Activated CD4-positive, alpha-beta memory T cell treated with anti-CD3 and anti-CD28 coated beads, Interleukin-2, amount 10 ng/mL, durations not matched to agents 7 days and 5 days (primary cell): ENCODE measurements at regions not wholly inside any gene's neighbourhood (a gene's known extent, or its start where the extent isn't known, plus 50 kb on each side); places are given as distances from the start of the nearest gene placed in this dataset.
"Not testable (repeated sequence)": the region's sequence is repeated elsewhere in the genome, so short reads cannot be mapped to it uniquely, and the experiment has no call there.

ENCODE experiments used
- CTCF ChIA-PET: fragments of 350-600 bp; sonication (Branson Sonifier 250); formaldehyde crosslinking; loops from one replicate; lab custom pipeline; 2021; ENCODE audit warnings: antibody characterized with exemption, inconsistent platforms; lab: Charles Lee
- POLR2A ChIA-PET: fragments of 350-600 bp; sonication (Branson Sonifier 250); formaldehyde crosslinking; loops from one replicate; lab custom pipeline; 2021; ENCODE audit warnings: antibody characterized with exemption; lab: Charles Lee
- DNase-seq: peaks from one replicate; pipeline ENCODE4 v3.0.0-alpha.2; 2020
- H3K27ac Mint-ChIP-seq: one replicate; pipeline ENCODE4 v1.8.0; 2021; ENCODE audit warnings: mild to moderate bottlenecking, mixed read lengths
- H3K27me3 Mint-ChIP-seq: one replicate; pipeline ENCODE4 v1.8.0; 2021; ENCODE audit warnings: mixed read lengths
- H3K36me3 Mint-ChIP-seq: one replicate; pipeline ENCODE4 v1.8.0; 2021; ENCODE audit warnings: low read depth, mixed read lengths
- H3K4me1 Mint-ChIP-seq: one replicate; pipeline ENCODE4 v1.8.0; 2021; ENCODE audit warnings: mixed read lengths
- H3K4me3 Mint-ChIP-seq: one replicate; pipeline ENCODE4 v1.8.0; 2021; ENCODE audit warnings: mild to moderate bottlenecking, mixed read lengths
- H3K9me3 Mint-ChIP-seq: one replicate; pipeline ENCODE4 v1.8.0; 2021; ENCODE audit warnings: mixed read lengths

GRCh38 chr3:73255609-73256029 lies 194.2 kb downstream of the EBLN2 start:
- Mint-ChIP-seq H3K36me3 (no peaks in the 10 kb centered on the region), H3K4me3 (no peak overlapping the region), H3K9me3 (no peaks in the 10 kb centered on the region), H3K4me1 (no peaks in the 10 kb centered on the region), H3K27ac (no peak overlapping the region), H3K27me3 (peaks cover 2% of the 10 kb centered on the region)
- ChIA-PET CTCF (no interaction called here), POLR2A (no interaction called here)
- no peak for DNase-seq

GRCh38 chr3:73257186-73257585 lies 195.7 kb downstream of the EBLN2 start:
- peaks cover 2% of the 10 kb centered on the region for H3K27me3 Mint-ChIP-seq
- POLR2A ChIA-PET, result no interaction called here
- H3K36me3 Mint-ChIP-seq, result no peaks in the 10 kb centered on the region
- H3K27ac Mint-ChIP-seq, result no peak overlapping the region
- no peak overlapping the region for H3K4me3 Mint-ChIP-seq
- H3K4me1 Mint-ChIP-seq, result no peaks in the 10 kb centered on the region
- CTCF ChIA-PET, result no interaction called here
- no peaks in the 10 kb centered on the region for H3K9me3 Mint-ChIP-seq
- DNase-seq, result no peak

DNA sequence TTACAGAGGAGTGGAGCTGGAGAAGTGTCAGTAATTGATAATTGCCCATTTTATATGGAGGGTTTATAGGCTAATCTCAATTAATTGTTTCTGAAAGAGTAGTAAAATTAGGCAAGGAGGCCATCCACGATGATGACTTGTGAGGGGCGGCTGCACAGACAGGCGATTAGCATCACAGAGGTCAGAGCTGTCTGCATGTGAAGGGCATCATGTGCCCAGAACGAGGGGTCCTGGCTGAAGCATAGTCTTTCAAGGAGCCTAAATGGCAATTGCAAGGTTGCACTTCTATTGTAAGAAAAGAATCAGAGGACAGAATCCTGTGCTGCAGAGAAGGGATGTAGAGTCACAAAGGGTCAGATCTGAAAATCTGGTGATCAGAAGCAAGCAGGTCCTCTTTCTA lies 196.6 kb downstream of the EBLN2 start:
- ChIA-PET CTCF (no interaction called here), POLR2A (no interaction called here)
- Mint-ChIP-seq H3K4me1 (no peaks in the 10 kb centered on the region), H3K9me3 (no peaks in the 10 kb centered on the region), H3K27me3 (peaks cover 2% of the 10 kb centered on the region), H3K36me3 (no peaks in the 10 kb centered on the region), H3K4me3 (no peak overlapping the region), H3K27ac (no peak overlapping the region)
- no peak for DNase-seq

DNA sequence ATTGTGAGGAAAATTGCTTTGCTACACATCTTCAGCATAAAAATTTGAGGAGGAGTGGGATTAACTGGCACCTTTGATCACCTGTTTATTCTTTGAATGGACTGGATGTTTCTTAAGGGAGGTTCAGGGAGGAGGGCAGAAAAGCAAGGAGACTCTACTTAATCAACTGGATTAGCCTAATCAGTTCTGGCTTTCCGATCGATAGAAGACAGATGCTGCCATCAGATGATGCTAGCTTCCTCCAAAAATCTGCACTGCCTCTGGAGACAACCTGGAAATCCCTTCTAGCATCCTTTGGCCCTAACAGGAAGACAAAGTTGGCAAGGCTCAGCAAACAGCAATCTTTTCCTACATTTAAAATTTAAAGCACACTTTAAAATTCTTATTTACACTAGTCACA lies 197.8 kb downstream of the EBLN2 start:
- H3K27me3 Mint-ChIP-seq, result no peaks in the 10 kb centered on the region
- no peaks in the 10 kb centered on the region for H3K9me3 Mint-ChIP-seq
- no peaks in the 10 kb centered on the region for H3K36me3 Mint-ChIP-seq
- no peak overlapping the region for H3K27ac Mint-ChIP-seq
- no peak overlapping the region for H3K4me3 Mint-ChIP-seq
- ChIA-PET POLR2A (no interaction called here), CTCF (no interaction called here)
- no peaks in the 10 kb centered on the region for H3K4me1 Mint-ChIP-seq
- no peak for DNase-seq

DNA sequence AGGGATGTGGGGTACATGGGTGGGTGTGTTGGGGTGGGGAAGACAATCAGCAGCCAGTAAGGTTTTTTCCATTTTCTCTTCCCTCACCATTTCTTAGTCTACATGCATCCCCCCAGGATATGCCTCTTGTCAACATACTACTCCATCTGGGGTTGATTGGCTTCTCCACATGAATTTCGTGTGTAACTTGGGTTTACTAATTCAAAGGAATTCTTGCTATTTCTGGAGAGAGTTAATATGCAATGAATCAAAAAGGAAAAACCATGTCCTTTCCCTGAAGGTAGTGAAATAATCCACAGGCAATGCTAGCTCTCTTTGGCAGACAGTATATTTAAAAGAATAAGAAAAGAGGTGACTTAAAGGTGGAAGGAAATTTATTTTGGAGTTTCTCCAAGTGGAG lies 198.4 kb downstream of the EBLN2 start:
- Mint-ChIP-seq H3K27ac (no peak overlapping the region), H3K27me3 (no peaks in the 10 kb centered on the region), H3K4me1 (no peaks in the 10 kb centered on the region), H3K9me3 (no peaks in the 10 kb centered on the region), H3K4me3 (no peak overlapping the region), H3K36me3 (no peaks in the 10 kb centered on the region)
- ChIA-PET POLR2A (no interaction called here), CTCF (no interaction called here)
- DNase-seq, result no peak

- H3K4me3 Mint-ChIP-seq, H3K27me3 Mint-ChIP-seq, POLR2A ChIA-PET, H3K27ac Mint-ChIP-seq, H3K36me3 Mint-ChIP-seq, DNase-seq, CTCF ChIA-PET, H3K4me1 Mint-ChIP-seq, H3K9me3 Mint-ChIP-seq: not testable (repeated sequence)
Measured at GRCh38 chr3:73266558-73266957, 205.1 kb downstream of the EBLN2 start.

DNA sequence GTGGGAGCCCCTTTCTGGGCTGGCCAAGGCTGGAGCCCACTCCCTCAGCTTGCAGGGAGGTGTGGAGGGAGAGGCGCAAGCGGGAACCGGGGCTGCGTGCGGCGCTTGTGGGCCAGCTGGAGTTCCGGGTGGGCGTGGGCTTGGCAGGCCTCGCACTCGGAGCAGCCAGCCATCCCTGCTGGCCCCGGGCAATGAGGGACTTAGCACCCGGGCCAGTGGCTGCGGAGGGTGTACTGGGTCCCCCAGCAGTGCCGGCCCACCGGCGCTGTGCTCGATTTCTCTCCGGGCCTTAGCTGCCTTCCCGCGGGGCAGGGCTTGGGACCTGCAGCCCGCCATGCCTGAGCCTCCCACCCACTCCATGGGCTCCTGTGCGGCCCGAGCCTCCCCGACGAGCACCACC lies 207.7 kb downstream of the EBLN2 start:
- H3K27ac Mint-ChIP-seq, H3K9me3 Mint-ChIP-seq, H3K4me1 Mint-ChIP-seq, CTCF ChIA-PET, H3K36me3 Mint-ChIP-seq, H3K4me3 Mint-ChIP-seq, POLR2A ChIA-PET, DNase-seq, H3K27me3 Mint-ChIP-seq: not testable (repeated sequence)

DNA sequence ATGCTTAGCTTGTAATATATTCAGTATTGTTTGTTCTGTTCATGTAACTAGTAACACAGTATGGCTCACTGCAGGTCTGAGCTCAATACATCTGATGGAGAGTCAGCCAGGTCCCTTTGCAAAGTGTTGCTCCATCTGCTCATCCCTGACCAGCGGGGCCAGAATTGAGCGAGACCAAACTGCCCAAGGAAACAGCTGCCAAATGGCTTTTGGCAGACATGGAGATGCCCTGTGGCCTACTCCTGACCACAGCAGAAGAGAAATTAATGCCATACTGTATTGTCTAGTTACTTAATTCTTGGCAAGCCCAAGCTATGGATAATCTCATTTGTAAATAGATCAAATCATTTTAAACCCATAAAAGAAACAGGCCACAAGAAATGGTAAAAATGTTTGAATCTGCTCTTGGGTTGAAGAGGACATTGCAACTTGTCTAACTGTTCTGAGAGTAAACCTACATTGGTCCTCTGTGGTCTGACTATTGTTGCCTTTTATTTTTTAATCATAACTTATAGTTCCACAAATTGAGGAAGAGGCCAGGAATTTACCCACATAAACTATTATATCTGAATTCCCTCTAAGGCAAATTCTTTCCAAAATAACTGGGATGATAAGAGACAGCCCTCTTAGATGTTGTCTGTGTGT lies 209.5 kb downstream of the EBLN2 start:
- no peaks in the 10 kb centered on the region for H3K36me3 Mint-ChIP-seq
- no peaks in the 10 kb centered on the region for H3K9me3 Mint-ChIP-seq
- ChIA-PET POLR2A (no interaction called here), CTCF (no interaction called here)
- no peaks in the 10 kb centered on the region for H3K4me1 Mint-ChIP-seq
- DNase-seq, result no peak
- no peak overlapping the region for H3K4me3 Mint-ChIP-seq
- H3K27ac Mint-ChIP-seq, result no peak overlapping the region
- H3K27me3 Mint-ChIP-seq, result no peaks in the 10 kb centered on the region

DNA sequence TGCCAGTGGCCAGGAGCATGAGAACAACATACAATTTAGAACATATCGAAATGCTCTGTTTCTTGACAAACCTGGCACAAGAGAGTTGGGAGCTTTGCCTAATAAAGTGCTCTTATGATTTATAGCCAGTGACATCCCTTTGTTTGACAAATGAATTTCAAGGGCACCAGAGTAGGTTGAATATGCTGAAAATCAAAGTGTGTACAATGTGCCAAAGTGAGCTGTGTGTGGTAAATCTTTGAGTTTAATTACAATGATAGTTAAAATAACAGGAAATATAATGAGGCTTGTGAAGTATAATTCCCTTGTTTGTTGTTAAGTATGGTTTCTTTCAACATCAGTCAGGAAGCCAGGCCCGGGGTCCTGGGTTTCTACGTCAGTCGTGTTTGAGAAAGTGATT lies 211.9 kb downstream of the EBLN2 start:
- ChIA-PET POLR2A (no interaction called here), CTCF (no interaction called here)
- no peaks in the 10 kb centered on the region for H3K27me3 Mint-ChIP-seq
- H3K36me3 Mint-ChIP-seq, result no peaks in the 10 kb centered on the region
- no peaks in the 10 kb centered on the region for H3K9me3 Mint-ChIP-seq
- DNase-seq, result no peak
- no peak overlapping the region for H3K4me3 Mint-ChIP-seq
- no peaks in the 10 kb centered on the region for H3K4me1 Mint-ChIP-seq
- no peak overlapping the region for H3K27ac Mint-ChIP-seq

DNA sequence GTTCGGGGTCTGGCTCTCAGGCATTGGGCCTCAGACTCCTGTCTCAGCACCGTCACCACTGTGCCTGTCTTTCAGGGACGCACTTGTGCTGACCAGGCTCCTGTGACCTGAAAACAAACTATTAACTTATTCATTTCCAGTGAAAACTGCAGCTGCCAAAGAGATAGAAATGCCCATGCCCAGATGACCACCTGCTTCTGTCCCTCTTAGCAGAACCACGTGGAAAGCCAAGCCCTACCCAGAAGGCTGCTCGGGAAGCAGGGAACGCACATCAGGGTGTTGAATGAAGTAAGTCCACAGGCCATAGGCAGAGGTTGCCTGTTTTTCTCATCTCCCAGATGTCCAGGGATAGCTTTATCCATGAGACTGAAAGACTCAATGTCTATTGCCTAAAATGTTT lies 219.3 kb downstream of the EBLN2 start:
- CTCF ChIA-PET, result no interaction called here
- DNase-seq, result no peak
- H3K36me3 Mint-ChIP-seq, result no peaks in the 10 kb centered on the region
- no peaks in the 10 kb centered on the region for H3K4me1 Mint-ChIP-seq
- H3K27me3 Mint-ChIP-seq, result peaks cover 2% of the 10 kb centered on the region
- no peak overlapping the region for H3K27ac Mint-ChIP-seq
- no peaks in the 10 kb centered on the region for H3K9me3 Mint-ChIP-seq
- POLR2A ChIA-PET, result no interaction called here
- H3K4me3 Mint-ChIP-seq, result no peak overlapping the region

- POLR2A ChIA-PET, result no interaction called here
- Mint-ChIP-seq H3K27me3 (peaks cover 2% of the 10 kb centered on the region), H3K4me3 (no peak overlapping the region), H3K4me1 (no peaks in the 10 kb centered on the region), H3K27ac (no peak overlapping the region), H3K9me3 (peaks cover 2% of the 10 kb centered on the region), H3K36me3 (no peaks in the 10 kb centered on the region)
- CTCF ChIA-PET, result no interaction called here
- no peak for DNase-seq
Measured at GRCh38 chr3:73284472-73284871, 223.0 kb downstream of the EBLN2 start.

- Mint-ChIP-seq H3K9me3 (peaks cover 6% of the 10 kb centered on the region), H3K4me3 (no peak overlapping the region), H3K4me1 (no peaks in the 10 kb centered on the region), H3K27ac (no peak overlapping the region), H3K36me3 (no peaks in the 10 kb centered on the region), H3K27me3 (no peaks in the 10 kb centered on the region)
- CTCF ChIA-PET, result no interaction called here
- DNase-seq, result no peak
- POLR2A ChIA-PET, result no interaction called here
Measured at GRCh38 chr3:73291541-73291940, 230.1 kb downstream of the EBLN2 start.

DNA sequence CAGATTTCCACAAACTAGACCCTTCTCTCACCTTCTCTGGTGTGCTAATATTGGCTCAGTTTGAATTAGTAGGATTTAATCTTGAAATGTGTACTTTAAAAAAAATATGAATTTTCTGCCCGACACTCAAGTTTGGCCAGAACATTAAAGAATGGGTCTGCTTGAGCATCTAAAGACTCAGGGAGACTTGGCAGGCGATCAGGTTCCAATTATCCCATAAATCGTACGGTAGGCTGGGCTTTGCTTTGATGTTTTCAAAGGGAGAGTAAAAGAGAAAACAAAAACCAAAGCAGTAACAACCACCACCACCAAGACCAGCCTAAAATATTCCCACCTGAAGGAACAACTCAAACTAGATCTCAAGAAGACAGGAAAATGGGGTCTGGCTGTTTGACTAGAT lies 230.8 kb downstream of the EBLN2 start:
- no peaks in the 10 kb centered on the region for H3K27me3 Mint-ChIP-seq
- no peak overlapping the region for H3K27ac Mint-ChIP-seq
- CTCF ChIA-PET, result no interaction called here
- no peak for DNase-seq
- H3K4me3 Mint-ChIP-seq, result no peak overlapping the region
- H3K9me3 Mint-ChIP-seq, result peaks cover 6% of the 10 kb centered on the region
- H3K4me1 Mint-ChIP-seq, result no peaks in the 10 kb centered on the region
- H3K36me3 Mint-ChIP-seq, result no peaks in the 10 kb centered on the region
- POLR2A ChIA-PET, result no interaction called here

DNA sequence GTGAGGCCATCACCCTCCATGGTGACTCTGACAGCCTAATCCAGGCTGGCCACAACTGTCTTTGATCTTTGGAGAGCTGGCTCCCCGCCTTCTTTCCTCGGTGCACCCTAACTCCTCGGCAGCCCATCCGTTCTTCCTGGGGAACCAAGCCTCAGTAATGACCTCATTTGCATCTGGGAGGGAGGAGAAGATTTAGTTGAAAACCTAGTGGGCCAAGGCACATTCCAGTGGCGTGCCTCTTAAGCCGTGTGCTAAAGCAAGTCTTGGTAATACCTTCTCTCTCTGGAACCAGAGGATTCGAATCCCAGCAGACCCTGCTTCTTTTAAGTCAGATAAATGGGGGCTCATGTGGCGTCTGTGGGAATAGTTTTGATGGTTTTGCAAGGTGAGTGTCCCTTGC lies 233.1 kb downstream of the EBLN2 start:
- no peak for DNase-seq
- H3K9me3 Mint-ChIP-seq, result peaks cover 4% of the 10 kb centered on the region
- ChIA-PET POLR2A (no interaction called here), CTCF (no interaction called here)
- H3K36me3 Mint-ChIP-seq, result no peaks in the 10 kb centered on the region
- no peak overlapping the region for H3K27ac Mint-ChIP-seq
- no peaks in the 10 kb centered on the region for H3K27me3 Mint-ChIP-seq
- H3K4me1 Mint-ChIP-seq, result no peaks in the 10 kb centered on the region
- H3K4me3 Mint-ChIP-seq, result no peak overlapping the region
